CD4-positive, alpha-beta T cell treated with Interferon alpha-2 for 1 hour (primary cell): ENCODE measurements at regions not wholly inside any gene's neighbourhood (a gene's known extent, or its start where the extent isn't known, plus 50 kb on each side); places are given as distances from the start of the nearest gene placed in this dataset.

ENCODE experiments used
- DNase-seq, 2 donors: peaks; one replicate each; pipeline ENCODE4 v3.0.0-alpha.2; 2020 to 2022

DNA sequence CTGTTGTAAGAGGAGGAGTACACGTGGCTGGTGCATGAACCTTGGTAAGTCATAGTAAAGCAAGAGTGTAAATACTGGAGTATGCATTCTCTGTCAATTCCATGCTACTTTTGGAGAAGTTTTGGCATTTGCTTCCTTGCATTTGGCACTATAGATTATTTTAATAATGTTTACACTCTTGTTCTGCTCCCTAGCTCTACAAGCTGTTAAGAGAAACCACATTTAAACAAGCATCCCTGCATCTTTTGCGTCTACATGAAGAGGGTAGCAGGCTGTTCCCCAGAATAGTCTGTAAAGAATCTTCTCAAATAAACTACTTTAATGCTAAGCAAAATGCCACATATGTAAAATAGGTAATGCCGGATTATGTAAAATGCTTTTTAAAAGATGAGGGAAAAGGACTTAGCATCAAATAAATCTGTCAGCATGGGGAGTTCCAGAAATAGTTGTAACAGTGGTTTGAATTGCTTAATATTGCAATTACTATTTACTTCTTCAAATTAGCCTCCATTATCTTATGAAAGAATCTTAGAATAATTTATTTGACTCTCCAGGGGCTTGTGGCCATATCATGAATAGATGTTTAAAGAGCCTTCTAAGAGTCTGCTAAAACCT lies 2127.3 kb upstream of the WWC1 start:
- DNase-seq = no peak

DNA sequence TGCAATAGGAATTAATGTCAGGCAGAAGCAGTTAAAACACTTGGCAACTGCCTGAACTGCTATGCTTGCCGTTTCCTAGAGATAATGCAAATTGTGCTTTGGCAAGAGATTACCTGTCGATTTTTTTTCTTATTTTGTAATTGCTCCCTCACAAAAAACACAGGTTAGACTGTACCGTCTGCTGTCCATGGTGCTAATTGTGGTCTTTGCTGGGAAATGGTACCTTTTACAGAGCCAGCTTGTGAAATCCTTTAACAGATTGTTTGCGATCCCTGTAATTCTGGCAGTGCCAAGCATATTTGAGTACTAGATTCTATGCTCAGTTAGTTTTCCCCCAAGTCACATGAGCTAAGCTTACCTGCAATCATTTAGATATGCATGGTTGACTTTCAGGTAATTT lies 2125.8 kb upstream of the WWC1 start:
- no peak for DNase-seq

DNA sequence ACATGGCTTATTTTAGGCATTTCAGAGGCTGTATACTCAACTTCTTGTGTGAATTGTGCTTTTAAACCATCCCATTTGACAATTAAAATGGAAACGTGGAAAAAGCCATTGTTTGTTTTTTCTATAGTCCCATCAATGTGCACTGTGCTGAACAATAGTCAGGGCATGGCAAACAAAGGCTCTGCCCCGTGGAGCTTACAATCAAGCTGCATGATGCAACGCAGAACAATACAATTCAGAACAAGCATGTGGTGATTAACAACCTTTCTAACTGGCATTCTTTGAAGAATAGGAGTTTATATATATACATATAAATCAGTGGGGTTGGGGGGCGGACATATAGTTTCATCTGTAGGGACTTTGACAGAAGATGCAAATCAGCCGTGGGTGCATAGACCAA lies 2125.4 kb upstream of the WWC1 start:
- no peak for DNase-seq

DNA sequence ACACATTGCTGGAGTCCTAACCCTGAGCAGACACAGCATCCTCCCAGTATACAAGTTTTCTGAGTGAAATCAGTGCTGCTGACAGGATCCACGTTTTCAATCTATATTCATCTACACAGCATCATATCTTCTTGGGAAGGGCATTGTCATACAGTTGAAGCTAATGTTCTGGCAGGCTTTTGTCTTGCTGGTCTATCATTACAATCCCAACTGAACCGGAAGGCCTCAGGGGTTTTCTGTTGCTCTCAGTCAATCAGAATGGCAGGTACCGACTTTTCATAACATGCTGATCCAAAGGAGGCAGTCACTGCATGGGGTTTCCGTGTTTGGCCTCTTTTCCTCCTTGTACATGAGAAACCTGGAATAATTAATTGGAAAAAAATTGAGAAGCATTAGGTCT lies 2118.8 kb upstream of the WWC1 start:
- DNase-seq = no peak

DNA sequence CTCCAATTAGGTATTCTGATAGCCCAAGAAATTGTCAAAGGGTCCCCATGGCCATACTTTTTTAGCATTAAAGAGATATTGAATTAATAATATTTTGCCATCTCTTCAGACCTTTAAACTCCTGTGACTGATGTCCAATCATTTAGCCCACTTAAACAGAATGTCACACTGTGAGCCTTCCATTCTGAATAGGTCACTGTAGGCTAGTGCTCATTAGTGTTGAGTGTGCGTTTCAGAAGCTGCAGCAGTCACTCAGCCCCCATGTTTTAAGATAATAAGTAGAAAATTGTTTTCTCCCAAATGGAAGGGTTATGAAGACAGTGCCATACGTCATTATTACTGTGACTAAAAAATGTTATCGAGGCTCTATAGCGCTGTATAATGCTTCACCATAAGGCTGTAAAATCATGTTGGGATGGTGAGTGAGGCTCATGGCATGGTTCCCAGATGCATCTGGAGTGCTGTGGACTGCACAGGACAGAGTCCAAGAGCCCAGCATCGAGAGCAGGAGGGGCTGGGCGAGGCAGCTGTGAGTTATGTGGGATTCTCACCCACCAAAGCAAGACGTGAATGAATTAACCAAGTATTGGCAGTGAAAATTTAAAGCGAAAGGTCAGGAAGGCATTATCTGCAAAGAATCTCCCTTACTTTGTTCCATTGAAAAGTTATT lies 2112.9 kb upstream of the WWC1 start:
- DNase-seq = no peak

DNA sequence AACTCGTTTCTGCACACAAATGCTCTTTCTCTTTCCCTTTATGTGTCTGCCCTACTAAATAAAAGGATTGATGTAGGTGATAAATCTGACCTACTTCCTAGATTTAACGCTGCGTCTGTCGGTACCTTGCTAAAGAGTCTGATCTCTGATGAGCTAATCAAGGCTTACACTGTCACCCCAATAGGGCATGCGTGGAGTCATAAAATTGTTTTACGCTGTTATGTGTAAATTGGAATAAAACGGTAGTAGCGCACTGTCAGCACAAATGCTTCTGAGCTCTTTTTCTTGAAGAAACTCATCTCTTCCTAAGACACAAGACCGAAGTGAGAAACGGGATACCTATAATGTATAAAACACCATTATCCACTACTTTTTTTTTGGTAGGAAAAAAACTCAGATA lies 2106.3 kb upstream of the WWC1 start:
- DNase-seq = no peak

DNA sequence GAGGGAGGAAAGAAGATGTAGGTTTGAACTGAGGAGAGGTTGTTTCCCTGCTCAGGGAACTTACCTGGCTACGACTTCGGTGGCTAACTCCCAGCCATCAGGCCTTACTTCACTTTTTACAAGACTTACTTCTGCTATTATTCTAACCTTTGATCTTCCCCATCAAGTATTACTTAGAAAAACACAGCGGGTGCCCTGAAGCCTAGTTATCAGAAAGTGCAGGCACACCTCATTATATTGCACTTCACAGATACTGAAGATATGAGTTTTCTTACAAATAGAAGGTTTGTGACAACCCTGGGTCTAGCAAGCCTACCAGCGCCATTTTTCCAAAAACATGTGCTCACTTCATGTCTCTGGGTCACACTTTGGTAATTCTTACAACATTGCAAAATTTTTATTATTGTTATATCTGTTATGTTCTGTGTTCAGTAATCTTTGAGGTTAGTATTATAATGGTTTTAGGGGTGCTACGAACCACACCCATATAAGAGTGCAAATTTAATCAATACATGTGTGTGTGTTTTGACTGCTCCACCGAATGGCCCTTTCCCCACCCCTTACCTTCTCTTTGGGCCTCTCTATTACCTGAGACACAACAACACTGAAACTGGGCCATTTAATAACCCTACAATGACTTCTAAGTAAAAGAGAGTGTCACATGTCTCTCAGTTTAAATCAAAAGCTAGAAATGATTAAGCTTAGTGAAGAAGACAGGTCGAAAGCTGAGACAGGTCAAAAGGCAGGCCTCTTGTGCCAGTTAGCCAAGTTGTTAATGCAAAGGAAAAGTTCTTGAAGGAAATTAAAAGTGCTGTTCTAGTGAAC lies 2102.7 kb upstream of the WWC1 start:
- no peak for DNase-seq

DNA sequence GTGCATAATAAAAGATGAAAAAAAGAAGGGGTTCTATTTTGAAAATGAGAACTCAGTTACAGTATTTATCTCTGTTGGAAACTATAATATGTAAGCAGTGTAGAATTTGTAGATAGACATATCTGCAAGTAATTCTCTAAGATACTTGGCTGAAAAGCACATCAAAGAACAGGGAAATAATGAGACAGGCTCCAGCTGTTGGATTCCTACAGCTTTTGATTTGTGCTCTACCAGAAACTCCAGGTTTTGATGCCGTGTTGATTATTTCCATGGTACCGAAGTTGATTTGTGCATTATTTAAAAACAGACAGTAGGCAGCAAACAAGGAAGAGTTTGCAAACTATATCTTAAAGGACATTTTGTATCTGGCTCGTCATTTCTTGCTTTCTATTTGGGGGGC lies 2098.7 kb upstream of the WWC1 start:
- no peak for DNase-seq

DNA sequence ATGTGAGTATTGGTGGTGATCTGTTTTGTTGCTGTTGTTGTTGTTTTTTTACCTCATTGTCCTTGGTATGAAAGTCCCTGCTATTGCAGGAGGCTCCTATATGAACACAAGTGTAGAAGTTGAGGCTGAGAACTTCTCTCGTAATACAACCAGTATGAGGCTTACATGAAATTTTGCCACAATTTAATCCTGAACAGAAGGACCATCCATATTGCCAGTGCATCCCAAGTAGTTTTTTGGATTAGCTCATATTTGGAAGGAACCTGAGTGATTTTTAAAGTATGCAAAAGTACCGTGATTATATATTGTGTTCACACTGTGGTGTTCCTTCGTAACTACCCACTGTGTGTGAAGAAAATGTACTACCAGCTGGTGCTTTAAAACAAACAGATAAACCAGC lies 2095.5 kb upstream of the WWC1 start:
- no peak for DNase-seq

DNA sequence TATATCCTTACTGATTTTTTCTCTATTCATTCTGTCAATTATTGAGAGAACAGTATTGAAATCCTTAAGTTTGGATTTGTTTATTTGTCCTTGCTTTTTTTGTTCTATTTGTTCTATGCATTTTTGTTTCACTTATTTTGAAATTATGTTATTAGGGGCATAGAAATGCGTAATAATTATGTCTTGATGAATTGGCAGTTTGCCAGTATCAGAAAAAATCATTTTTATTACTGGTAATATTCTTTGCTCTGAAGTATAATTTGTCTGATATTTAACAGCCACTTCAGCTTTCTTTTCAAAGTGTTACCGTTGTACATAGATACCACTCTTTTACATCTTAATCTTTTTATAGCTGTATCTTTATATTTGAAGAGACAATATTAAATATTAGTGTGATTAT lies 2090.9 kb upstream of the WWC1 start:
- no peak for DNase-seq

DNA sequence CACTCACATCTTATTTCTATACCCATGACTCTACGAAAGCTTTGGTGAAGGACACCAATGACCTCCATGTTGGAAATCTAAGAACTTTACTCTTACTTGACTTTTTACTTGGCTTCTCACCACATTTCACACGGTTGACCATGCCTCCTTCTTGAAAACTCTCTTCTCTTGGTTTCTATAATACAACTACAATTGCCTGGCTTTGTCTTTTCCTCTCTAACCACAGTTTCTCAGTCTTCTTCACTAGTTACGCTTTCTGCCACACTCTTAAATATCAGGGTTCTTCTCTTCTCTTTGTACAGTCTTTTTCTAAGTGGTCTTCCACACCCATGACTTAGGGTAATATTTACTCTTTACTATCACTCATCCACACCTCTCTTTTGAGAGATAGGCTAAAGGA lies 2079.8 kb upstream of the WWC1 start:
- no peak for DNase-seq

DNA sequence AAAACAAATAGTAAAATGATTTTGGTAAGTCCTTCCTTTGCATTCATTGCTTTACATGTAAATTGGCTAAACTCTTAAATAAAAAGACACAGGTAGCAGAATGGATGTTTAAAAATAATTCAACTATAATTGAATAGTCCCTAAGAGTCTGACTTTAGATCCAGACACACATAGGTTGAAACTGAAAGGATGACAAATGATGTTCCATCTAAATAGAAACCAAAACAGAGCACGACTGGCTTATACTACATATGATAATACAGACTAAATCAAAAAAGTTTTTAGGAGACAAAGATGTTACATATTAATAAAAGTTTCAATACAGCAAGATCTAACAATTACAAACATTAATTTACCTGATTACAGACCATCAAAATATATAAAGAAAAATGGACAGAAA lies 2055.1 kb upstream of the WWC1 start:
- no peak for DNase-seq

DNA sequence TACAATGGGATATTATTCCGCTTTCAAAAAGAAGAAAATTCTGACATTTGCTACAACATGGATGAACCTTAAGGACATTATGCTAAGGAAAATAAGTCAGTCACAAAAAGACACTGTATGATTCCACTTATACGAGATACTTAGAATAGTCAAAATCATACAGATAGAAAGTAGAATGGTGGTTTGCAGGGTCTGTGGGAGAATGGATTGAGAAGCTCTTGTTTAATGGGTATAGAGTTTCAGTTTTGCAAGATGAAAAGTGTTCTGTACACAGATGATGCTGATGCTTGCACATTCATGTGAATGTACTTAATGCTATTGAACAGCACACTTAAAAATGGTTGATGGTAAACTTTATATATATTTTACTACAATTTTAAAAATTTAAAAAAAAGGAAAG lies 2050.7 kb upstream of the WWC1 start:
- DNase-seq = no peak

DNA sequence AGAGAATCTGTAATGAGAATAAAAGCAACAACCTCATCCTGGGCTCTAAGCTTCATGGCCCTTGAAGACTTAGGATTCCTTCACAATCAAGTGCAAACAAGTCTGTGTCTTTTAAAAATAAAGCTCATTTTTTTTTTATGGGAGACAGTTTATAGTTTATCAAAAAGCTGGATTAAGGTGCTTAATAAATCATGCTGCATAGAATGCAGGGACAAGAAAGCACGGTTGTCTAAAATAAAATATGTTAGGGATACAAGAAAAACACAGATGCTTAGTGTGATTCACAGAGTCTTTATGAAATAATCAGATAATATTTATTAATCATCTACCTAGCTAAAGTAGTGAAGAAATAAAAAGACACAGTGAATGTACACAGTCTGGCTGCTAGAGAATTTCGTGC lies 2045.9 kb upstream of the WWC1 start:
- no peak for DNase-seq

DNA sequence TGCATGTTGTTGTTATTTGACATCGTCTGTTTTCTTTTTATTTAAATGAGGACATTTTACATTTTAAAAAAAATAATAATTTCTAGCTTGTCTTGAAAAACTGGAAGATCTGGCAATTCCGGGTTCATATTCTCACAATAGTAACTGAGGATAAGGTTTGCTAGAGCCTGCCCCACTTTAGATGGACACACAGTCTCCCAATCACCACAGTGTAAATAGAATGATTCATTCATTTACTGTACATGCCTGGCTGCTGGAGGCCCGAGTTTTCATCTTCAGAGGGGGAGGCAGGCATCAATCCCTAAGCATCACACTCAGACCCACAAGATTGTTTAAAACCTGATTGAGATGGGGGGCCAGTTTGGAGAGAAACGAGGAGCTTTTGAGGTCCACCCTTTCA lies 2039.7 kb upstream of the WWC1 start:
- no peak for DNase-seq

DNA sequence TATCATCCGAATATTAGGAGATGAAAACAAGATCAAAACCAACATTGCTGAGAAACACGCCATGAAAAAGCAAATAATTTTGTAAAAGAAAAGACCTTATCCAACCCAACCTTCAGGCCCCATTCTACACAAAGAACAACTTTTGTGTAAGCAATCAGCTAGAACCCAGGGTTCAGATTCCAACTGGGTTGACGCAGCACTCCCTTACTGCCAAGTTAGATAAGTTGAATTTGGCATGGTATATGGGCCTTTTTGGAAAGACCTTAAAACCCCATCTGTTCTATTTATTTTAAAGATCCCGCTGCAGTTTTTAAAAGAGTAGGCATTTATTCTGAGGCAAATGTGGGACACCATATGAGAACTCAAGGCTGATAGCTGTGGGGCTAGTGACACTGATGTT lies 2033.8 kb upstream of the WWC1 start:
- DNase-seq = no peak

DNA sequence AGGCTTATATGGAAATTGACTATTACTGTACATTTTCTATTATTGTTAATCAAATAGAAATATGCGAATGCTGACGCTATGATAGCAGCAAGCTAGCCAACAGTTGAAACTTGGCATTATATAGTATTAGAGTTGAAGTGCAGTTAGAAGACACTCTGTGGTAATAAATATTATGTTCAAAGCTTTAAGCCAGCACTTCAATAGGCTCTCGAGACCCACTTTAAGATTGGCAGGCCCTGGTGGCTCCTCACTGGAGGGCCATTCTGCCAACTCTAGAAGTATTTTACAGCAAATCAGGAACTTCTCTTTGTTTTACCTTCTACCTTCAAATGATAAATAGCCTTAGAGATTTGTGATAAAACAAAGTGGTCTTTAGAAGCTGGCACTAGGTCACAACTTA lies 2029.0 kb upstream of the WWC1 start:
- DNase-seq = no peak

DNA sequence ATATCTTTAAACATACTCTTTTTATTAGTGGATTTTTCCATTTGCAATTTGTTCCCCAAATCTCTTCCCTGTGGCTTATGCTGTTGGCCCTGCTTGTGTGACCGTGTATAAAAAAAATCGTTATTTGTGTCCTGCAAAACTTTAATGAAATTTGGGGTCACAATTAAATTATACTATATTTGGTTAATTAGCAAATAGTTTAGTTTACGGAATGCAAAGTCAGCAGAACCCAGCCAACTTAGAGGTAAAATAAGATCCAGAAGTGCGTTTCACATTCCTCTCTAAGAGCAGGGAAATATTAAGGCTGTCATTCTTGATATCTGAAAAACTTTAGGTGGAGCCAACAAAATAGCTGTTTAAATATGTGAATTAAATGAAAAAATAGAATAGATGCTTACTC lies 2023.5 kb upstream of the WWC1 start:
- no peak for DNase-seq

DNA sequence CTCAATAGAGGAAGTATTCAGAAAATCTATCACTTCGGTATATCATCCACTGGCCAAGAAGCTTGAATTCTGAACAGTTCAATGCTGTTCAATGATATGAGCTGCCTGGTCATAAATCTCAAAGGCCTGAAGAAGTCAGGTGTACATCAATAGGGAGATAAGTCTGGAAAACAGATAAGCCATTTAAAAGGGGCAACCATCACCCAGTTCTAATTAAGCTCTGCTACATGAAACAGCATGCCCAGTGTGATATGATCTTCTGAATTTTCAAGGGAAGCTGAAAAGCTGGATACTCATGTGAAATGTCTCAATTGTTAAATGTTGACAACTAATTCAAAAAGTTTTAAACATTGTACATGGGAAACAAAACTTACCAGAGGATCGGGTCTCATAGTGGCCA lies 2020.7 kb upstream of the WWC1 start:
- no peak for DNase-seq

DNA sequence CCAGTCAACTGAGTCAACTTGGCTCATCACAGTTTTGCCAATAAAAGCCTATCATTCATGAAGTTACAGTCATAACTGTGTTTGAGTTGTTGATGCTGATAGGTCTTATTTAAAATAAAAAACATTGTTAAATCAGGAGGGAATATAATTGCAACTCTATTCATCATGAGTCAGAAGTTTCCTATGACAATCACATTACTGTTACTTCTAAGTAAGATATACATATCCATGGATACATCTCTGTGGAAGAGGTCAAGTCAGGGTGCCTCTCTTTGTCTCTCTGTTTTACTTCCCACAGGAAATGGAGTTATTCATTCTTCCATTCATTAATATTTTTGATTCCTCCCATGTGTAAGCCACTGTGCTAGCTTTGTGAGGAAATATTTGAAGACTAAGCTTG lies 2015.4 kb upstream of the WWC1 start:
- DNase-seq = no peak

DNA sequence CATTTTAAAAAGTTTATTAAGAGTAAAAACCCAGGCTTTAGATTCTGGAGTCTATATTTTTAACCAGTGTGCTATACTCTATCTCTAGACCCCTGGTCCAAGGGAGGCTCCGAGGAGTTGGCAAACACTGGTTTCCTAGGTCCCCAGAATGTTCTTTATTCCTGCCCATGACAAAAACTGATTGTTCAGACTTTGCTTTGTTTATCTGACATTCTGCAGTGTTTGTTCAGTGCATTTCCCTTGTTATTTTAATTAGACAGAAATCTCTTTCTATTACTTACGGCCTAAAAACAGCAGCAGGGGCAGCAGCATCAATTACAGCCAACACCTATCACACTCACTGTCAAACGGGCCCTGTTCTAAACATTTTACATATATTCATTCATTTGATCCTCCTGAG lies 2011.6 kb upstream of the WWC1 start:
- DNase-seq = no peak

DNA sequence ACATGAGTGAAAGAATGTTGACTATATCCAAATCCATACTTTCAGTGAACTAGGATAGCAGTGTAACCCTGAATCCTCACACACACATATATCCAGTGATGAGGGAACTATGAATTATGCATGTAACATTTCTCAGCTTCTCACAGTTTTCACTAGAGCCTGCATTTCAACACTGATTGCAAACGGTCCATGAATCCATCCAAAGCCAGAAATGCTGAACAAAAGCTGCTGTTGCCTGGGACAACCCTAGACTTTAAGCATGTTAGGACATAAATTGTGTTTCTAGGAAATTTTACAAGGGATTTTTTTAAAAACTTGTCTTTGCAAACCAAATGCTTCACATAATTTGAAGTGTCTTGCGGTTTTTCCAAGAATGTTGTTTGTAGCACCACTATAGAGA lies 2010.0 kb upstream of the WWC1 start:
- DNase-seq = no peak

DNA sequence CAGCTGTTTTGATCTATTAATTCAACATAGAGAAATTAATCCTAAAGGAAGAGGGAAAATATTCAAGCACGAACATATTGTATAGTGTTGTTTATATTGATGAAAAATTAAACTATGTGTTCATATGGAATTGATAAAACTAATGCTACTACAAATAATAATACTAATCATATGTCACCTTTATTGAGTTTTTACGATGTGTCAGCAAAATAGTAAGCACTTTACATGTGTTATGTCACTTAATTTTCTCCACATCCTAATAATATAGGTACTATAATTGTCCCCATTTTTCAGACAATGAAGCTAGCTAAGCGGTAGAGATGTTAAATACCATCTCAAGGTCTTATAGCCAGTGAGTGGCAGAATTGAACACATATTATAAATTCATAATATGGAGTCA lies 2008.5 kb upstream of the WWC1 start:
- no peak for DNase-seq

DNA sequence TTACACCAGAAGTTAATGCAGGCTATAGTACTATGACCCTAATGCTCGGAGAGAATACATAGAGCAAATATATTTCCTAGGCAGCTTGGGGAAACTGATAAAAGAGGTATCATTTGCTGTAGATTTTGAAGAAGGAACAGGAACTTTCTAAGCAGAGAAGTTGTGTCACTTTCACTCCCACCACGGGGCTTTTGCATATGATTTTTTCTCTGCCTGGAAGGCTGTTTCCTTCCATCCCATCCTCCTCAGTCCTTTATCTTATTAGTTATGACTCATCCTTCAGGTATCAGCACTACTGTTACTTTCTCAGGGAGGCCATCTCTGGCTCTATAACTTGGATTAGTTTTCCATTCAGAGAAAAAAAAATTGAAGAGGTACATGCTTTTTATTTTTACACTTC lies 2006.1 kb upstream of the WWC1 start:
- no peak for DNase-seq

DNA sequence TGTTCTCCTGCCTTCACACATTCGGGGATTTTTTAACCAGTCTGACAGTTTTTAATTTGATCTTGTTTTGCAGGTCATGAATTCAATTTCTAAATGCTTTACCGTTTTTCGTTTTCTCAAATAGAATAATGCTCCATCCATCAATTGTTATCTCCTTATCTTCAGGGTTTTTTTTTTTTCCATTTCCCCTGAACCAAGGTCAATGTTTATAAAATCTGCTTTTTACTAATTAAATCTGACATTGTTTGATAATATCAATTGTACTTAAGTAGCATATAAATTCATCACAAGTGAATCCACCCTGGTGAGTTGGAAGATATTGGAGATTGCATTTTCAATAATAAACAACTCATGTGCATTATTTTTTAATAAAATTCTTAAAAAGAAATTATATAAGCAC lies 2004.6 kb upstream of the WWC1 start:
- DNase-seq = no peak
